GM12878 (cell line): ENCODE measurements at regions not wholly inside any gene's neighbourhood (a gene's known extent, or its start where the extent isn't known, plus 50 kb on each side); places are given as distances from the start of the nearest gene placed in this dataset.

Experiments used
- CTCF ChIP-seq, 3 experiments: IDR thresholded peaks in 2 of 3; conservative IDR thresholded peaks in 1 of 3; 2 replicates each; pipeline ENCODE4 v1.5.1; 2011; ENCODE audit warnings: low read depth in 3 of 3, low read length in 3 of 3, mild to moderate bottlenecking in 3 of 3, control low read depth in 2 of 3, moderate library complexity in 2 of 3, inconsistent platforms in 1 of 3, mixed read lengths in 1 of 3; ENCODE audit not compliant: control insufficient read depth in 2 of 3, insufficient read depth in 1 of 3; ENCODE audit errors: extremely low read depth in 1 of 3
- NFXL1 ChIP-seq: fragments of 450-650 bp; IDR thresholded peaks from 2 replicates; pipeline ENCODE4 v1.6.1; 2017; ENCODE audit warnings: antibody characterized with exemption, mild to moderate bottlenecking, borderline replicate concordance

GRCh38 chr15:38668898-38669391 lies 104.3 kb upstream of the RASGRP1 start:
- no peak for TF ChIP-seq NFXL1
- TF ChIP-seq CTCF (IDR thresholded peaks at IDR 0.05 in 2 of 3, conservative IDR thresholded peaks at IDR 0.05 in 1 of 3; ENCODE audit: control insufficient read depth in 2 of 3, extremely low read depth in 1 of 3, insufficient read depth in 1 of 3, low read depth in 3 of 3, low read length in 3 of 3): no peak
